HG03175 (cell line): ENCODE measurements at regions not wholly inside any gene's neighbourhood (a gene's known extent, or its start where the extent isn't known, plus 50 kb on each side); places are given as distances from the start of the nearest gene placed in this dataset.
"Not testable (repeated sequence)": the region's sequence is repeated elsewhere in the genome, so short reads cannot be mapped to it uniquely, and the experiment has no call there.

Source experiments
- ATAC-seq: cut with Tn5 transposase; IDR thresholded peaks from one replicate; pipeline ENCODE4 v1.9.1; 2021; ENCODE audit warnings: mild to moderate bottlenecking, moderate library complexity; ENCODE audit not compliant: unreplicated experiment

GRCh38 chr9:73056245-73056644 is 95.4 kb upstream of the ANXA1 start:
- ATAC-seq = no peak

GRCh38 chr9:73054091-73054490 is 97.6 kb upstream of the ANXA1 start:
- no peak for ATAC-seq

DNA sequence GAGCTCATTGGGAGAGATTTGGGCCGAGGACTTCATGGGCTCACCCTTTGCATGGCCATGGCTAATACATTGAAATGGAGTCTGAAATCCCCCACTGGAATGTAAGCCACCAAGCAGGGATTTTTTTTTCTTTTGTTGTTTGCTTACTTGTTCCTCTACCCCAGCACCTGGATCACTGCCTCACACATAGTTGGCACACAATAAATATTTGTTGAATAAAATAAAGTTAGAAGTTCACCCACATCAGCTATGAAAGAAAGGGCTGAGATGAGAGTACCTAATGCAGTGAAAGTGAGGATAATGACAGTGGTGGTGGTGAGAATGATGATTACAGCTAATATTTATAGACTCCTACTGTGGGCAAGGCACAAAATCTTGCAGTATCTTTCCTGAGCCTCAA is 98.1 kb upstream of the ANXA1 start:
- ATAC-seq = no peak

GRCh38 chr9:73050887-73051550 is 98.2 kb upstream of the ALDH1A1 start:
- ATAC-seq = no peak

DNA sequence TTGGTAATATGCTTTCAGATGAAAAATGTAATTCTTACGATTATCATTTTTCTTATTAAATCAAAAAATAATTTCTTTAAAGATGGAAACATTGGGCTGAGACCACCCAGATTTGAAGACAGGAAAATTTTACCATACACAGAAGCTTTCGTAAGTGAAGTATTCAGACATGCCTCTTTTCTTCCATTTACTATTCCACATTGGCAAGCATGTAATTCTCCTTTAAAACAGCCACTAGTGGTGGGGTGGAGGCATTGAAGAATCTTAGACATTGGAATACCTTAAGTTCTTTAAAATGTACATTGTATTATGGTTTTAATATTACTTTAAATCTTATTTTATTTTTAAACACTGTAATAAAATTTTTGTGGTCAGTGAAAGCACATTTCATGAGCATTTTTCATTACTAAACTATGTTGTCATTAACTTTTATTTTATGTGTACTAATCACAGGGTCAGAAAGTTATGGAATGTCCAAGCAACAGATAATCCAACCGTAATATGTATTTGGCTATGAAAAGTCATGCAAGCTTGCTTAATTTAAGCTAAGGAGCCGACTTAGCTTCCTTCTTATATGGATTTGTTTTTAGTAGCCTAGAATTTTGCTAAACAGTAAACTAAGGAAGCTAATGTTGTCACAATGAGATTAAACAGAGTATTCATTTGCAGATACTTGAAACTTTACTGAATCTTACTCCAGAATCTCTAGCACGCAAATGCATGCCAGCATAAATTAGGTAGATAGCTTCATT is 97.4 kb upstream of the ALDH1A1 start:
- ATAC-seq = no peak

DNA sequence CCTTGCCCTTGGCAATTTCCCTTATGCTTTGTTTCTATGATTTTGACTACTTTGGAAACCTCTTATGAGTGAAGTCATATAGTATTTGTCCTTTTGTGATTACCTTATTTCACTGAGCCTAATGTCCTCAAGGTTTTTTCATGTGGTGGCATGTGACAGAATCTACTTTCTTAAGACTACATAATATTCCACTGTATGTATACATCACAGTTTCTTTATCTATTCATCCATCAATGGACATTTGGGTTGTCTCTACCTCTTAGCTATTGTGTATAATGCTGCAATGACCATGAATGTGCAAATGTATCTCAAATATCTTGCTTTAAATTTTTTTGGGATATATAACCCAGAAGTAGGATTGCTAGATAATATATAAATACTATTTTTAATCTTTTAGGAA is 96.4 kb upstream of the ALDH1A1 start:
- no peak for ATAC-seq

GRCh38 chr9:73046769-73047168 is 93.9 kb upstream of the ALDH1A1 start:
- ATAC-seq = no peak

- ATAC-seq = not testable (repeated sequence)
Observed at GRCh38 chr9:73044776-73045175, 91.9 kb upstream of the ALDH1A1 start.

DNA sequence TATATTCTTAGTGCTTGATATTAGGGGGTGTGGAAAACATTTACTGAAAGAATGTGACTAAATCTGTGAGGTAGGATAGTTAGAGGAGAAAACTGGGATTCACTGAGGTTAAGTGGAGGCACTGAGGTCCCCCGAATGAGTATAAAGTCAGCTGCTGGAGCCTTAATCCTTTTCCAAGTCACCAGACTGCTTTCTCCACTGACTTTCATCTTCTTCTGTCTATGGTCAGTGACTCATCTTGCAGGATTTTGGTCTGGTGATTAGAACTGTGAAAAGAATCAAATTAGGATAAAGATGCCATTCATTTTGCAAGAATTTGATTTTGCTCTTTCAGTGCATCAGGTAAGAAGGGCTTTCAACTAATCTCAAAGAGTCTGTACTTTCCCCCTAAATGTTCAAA is 89.3 kb upstream of the ALDH1A1 start:
- ATAC-seq = no peak

DNA sequence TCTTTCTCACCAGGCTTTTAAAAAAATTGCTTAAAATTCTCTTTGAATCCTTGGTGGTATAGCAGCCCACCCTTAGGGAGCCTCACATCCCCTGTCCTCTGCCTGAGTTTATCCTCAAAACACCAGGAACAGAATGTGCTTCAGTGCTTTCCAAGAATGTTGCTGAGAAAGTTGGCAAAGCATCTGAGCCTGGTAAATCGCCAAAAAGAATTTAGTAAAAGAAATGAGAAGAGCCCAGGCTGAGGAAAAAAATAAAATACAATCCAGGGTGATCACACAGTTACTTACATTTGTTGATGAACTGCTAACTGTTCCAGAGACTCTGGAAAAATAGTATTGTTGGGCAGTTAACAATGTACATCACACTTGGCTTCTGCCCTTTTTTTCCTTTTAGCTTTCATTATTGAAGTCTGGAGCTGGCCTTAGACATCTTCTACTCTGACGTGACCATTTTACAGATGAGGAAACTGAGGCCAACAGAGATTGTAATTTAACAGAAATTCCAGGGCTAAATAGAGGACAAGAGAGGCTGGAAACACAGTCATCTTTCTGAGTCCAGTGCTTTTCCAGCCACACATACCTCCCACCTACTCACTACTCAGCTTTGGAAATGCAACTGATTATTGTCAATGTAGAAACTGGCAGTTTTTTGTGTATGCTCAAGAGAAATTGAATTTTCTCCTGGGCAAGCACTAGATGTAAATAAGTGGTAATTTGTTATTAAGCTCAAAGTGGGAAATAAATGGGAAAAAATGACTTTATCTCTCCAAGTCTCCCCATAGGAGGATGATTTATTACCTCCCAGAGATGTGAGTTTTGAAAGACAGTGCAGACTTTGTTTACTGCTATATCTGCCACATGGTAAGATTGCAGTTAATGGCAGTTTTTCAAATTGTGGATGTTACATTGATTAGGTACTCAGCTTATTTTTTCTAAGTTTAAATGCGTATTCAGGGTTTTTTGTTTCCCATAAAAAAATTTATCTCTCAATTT is 86.7 kb upstream of the ALDH1A1 start:
- ATAC-seq = no peak

GRCh38 chr9:73038613-73039012 is 85.8 kb upstream of the ALDH1A1 start:
- no peak for ATAC-seq

DNA sequence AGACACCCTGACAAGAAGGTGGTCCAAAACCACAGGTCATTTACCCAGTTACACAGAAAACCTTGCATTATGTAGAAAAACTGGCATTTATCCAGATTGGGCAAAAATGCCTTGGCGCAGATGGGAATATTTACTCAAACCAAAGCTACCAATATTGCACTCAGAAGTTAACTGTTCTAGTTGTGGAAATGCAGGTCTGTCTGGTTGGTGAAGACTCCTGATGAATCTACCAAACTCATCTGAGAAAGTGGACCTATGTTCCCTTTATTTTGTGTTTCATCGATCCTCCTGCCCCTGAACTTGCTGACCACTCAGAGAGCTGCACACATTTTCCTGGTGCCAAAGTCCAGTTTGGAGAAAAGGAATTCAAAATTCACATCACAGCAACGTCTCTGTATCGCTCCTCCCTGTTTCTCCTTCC is 85.2 kb upstream of the ALDH1A1 start:
- no peak for ATAC-seq

DNA sequence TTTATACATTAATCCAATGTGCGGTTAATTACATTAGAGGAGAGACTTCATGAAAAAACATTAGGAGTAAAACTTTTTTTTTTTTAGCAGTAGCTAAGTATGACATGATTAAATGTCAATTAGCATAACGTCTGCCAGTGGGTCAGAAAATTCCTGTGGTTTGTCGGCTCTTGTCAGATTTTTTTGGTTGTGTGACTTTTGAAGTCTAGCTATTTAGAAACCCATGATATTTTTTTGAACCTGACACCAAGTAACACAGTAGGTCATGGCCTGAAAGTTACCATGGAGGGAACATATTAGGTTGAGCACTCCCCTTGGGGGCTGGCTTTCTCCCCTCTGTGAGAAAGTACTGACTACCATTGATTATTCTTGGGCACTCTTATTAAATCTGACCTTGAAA is 84.8 kb upstream of the ALDH1A1 start:
- ATAC-seq = no peak

- no peak for ATAC-seq
Observed at GRCh38 chr9:73034962-73035361, 82.1 kb upstream of the ALDH1A1 start.

GRCh38 chr9:73031350-73031749 is 78.5 kb upstream of the ALDH1A1 start:
- ATAC-seq = no peak

DNA sequence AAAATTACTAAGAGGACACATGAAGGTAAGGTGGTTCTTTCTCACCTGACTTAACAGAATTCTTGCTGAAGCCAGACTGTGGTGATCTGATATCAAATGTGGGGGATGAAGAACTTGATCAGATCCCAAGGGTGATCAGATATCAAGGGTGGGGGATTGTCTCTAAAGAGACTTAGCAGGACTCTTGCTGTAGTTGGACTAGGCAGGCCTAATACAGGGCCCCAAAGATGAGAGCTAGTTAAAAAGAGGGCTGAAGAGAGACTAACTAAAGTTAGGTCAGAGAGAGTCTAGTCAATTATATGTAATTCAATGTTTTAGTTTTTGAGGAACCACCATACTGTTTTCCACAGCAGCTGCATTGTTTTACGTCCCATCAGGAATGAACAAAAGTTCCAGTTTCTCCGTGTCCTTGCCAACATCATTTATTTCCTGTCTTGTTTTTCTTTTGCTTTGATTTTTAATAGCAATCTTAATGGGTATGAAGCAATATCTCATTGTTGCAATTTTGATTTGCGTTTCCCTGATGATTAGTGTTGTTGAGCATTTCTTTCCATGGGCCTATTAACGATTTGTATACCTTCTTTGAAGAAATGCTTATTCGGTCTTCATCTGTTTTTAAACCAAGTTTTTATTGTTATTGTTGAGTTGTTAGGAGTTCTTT is 77.6 kb upstream of the ALDH1A1 start:
- ATAC-seq = no peak

- ATAC-seq = no peak
Observed at GRCh38 chr9:73029346-73029745, 76.5 kb upstream of the ALDH1A1 start.

GRCh38 chr9:73026375-73026774 is 73.5 kb upstream of the ALDH1A1 start:
- ATAC-seq = peak; percentile 45

- no peak for ATAC-seq
Observed at GRCh38 chr9:73024601-73025034, 71.8 kb upstream of the ALDH1A1 start.

DNA sequence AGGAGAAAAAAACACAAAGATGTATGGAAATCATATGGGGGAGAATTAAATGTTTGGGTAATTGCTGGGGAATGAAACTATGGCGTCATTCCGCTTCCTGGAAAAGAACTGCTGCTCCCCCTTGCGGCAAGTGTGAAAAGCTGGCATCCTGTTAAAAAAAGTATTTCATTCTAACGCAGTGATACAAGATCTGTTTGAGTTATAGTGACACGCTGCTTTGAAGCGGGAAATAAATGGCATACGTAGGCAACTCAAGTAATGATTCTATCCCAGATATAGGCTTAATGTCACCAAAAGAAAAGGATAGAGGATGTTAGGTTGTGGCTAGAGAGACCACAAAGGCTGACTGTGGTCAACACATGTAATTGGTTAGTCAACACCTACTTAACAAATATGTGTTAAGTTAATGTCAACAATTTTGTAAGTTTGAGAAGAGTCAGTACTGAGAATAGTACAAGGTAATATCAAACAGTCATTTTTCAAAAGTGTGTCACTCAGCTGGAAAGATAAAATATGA is 70.2 kb upstream of the ALDH1A1 start:
- ATAC-seq = peak; percentile 46

DNA sequence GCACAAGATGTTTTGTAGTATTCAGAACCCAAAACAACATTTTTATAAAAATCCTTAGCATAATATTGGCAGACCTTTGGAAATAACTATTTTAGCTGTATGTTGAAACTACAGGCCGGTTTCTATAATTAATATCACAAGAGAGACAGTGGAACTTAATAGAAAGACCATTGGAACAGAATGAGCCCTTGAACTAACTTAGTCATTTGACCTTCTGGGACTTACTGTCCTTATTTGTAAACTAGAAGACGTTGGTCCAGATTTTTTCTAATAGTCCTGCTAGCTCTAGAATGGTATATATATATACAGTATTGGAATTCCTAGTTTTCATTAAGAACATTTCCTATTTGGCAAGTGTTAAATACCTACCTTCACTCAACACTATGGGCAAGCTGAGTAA is 69.5 kb upstream of the ALDH1A1 start:
- no peak for ATAC-seq
